ENCODE measurements at regions not wholly inside any gene's neighbourhood (a gene's known extent, or its start where the extent isn't known, plus 50 kb on each side); places are given as distances from the start of the nearest gene placed in this dataset.

GRCh38 chr3:76645724-76646123, 394.2 kb upstream of the ROBO2 start:
- no peak for DNase-seq

GRCh38 chr3:76646921-76647562, 392.9 kb upstream of the ROBO2 start:
- no peak for DNase-seq

GRCh38 chr3:76651784-76652183, 388.1 kb upstream of the ROBO2 start:
- DNase-seq = no peak

- no peak for DNase-seq
Measured at GRCh38 chr3:76652524-76652923, 387.4 kb upstream of the ROBO2 start.

- DNase-seq = no peak
Measured at GRCh38 chr3:76653640-76654251, 386.2 kb upstream of the ROBO2 start.

- no peak for DNase-seq
Measured at GRCh38 chr3:76656531-76657070, 383.3 kb upstream of the ROBO2 start.

- DNase-seq = no peak
Measured at GRCh38 chr3:76657909-76658308, 382.0 kb upstream of the ROBO2 start.

GRCh38 chr3:76661527-76662250, 378.2 kb upstream of the ROBO2 start:
- DNase-seq = no peak

- DNase-seq = no peak
Measured at GRCh38 chr3:76664816-76665215, 375.1 kb upstream of the ROBO2 start.

GRCh38 chr3:76668653-76669052, 371.2 kb upstream of the ROBO2 start:
- no peak for DNase-seq

- no peak for DNase-seq
Measured at GRCh38 chr3:76669322-76669721, 370.6 kb upstream of the ROBO2 start.

GRCh38 chr3:76673171-76673570, 366.7 kb upstream of the ROBO2 start:
- DNase-seq = no peak

- DNase-seq = no peak
Measured at GRCh38 chr3:76679541-76679940, 360.4 kb upstream of the ROBO2 start.

- no peak for DNase-seq
Measured at GRCh38 chr3:76683256-76683655, 356.6 kb upstream of the ROBO2 start.

GRCh38 chr3:76684946-76685345, 355.0 kb upstream of the ROBO2 start:
- no peak for DNase-seq

- DNase-seq = no peak
Measured at GRCh38 chr3:76685858-76686257, 354.0 kb upstream of the ROBO2 start.

- DNase-seq = no peak
Measured at GRCh38 chr3:76687019-76687418, 352.9 kb upstream of the ROBO2 start.

GRCh38 chr3:76694063-76694462, 345.8 kb upstream of the ROBO2 start:
- DNase-seq = peak; percentile 42

GRCh38 chr3:76698136-76698706, 341.7 kb upstream of the ROBO2 start:
- no peak for DNase-seq

GRCh38 chr3:76699846-76700245, 340.1 kb upstream of the ROBO2 start:
- no peak for DNase-seq

GRCh38 chr3:76700323-76700722, 339.6 kb upstream of the ROBO2 start:
- DNase-seq = no peak

- DNase-seq = no peak
Measured at GRCh38 chr3:76702676-76703075, 337.2 kb upstream of the ROBO2 start.

- DNase-seq = no peak
Measured at GRCh38 chr3:76715426-76715825, 324.5 kb upstream of the ROBO2 start.

GRCh38 chr3:76723366-76723765, 316.5 kb upstream of the ROBO2 start:
- DNase-seq = no peak
